Gastrocnemius medialis (tissue), 4 donors: ENCODE measurements at regions not wholly inside any gene's neighbourhood (a gene's known extent, or its start where the extent isn't known, plus 50 kb on each side); places are given as distances from the start of the nearest gene placed in this dataset.

Experiments used
- ATAC-seq, 2 donors: fragments of 150-250 bp; one replicate each; pipeline ENCODE4 v1.9.1; 2016
- DNase-seq, 2 donors: peaks; one replicate each; pipeline ENCODE4 v3.0.0-alpha.2; 2019
- H3K27ac ChIP-seq, 4 donors: fragments of 200-600 bp; sonication (generic); 1 replicate in 1 of 4; 2 replicates in 3 of 4; pipeline ENCODE4 v1.5.1; 2016 to 2018; ENCODE audit warnings: mild to moderate bottlenecking in 2 of 4, moderate library complexity in 1 of 4
- H3K27me3 ChIP-seq, 3 donors: fragments of 200-600 bp; sonication (generic) in 2 of 3; 1 replicate in 1 of 3; 2 replicates in 2 of 3; pipeline versions ENCODE4 v1.5.1 to v1.6.0; 2016 to 2019; ENCODE audit warnings: mild to moderate bottlenecking in 1 of 3, moderate library complexity in 1 of 3
- H3K36me3 ChIP-seq, 2 donors: fragments of 200-600 bp; sonication (generic) in 1 of 2; one replicate each; pipeline ENCODE4 v1.5.1; 2017 to 2018
- H3K4me1 ChIP-seq, 2 donors: fragments of 200-600 bp; sonication (generic) in 1 of 2; one replicate each; pipeline ENCODE4 v1.5.1; 2016 to 2017; ENCODE audit warnings: mild to moderate bottlenecking in 2 of 2
- H3K4me3 ChIP-seq, 4 donors: fragments of 200-600 bp; sonication (generic) in 3 of 4; 1 replicate in 1 of 4; 2 replicates in 3 of 4; pipeline ENCODE4 v1.5.1; 2016 to 2019; ENCODE audit warnings: mild to moderate bottlenecking in 2 of 4
- H3K9me3 ChIP-seq, 3 donors: fragments of 200-600 bp; sonication (generic) in 2 of 3; 1 replicate in 1 of 3; 2 replicates in 2 of 3; pipeline ENCODE4 v1.5.1; 2016 to 2019
- POLR2A ChIP-seq, 2 donors: fragments of 450-650 bp; IDR thresholded peaks; one replicate each; pipeline ENCODE4 v1.6.1; 2017; ENCODE audit warnings: antibody characterized with exemption in 2 of 2, mild to moderate bottlenecking in 2 of 2, moderate library complexity in 2 of 2
- in situ Hi-C, 4 donors: fragments of 200-750 bp; cut with MboI; loops; one replicate each; pipeline versions ENCODE4 v1.15.0 to v1.8.0; 2017; ENCODE audit warnings: low sequenced_read_pairs in 4 of 4
- intact Hi-C: fragments of 100-400 bp; cut with DNase I; formaldehyde crosslinking; loops from one replicate; pipeline ENCODE4 v1.15.1; 2023; ENCODE audit warnings: low total_unique reads
- TF ChIP-seq, protein P1 (sequence below), 5 experiments: fragments of 450-650 bp in 3 of 5; fragments of 200-600 bp in 2 of 5; sonication (generic) in 2 of 5; IDR thresholded peaks in 4 of 5; conservative IDR thresholded peaks in 1 of 5; 1 replicate in 4 of 5; 2 replicates in 1 of 5; pipeline ENCODE4 v1.5.1; 2016 to 2019; ENCODE audit warnings: antibody characterized with exemption in 5 of 5, mild to moderate bottlenecking in 3 of 5, moderate library complexity in 3 of 5

- Histone ChIP-seq H3K4me3 (no peak overlapping the region), H3K4me1 (no peaks in the 10 kb centered on the region), H3K27ac (no peak overlapping the region), H3K9me3 (no peaks in the 10 kb centered on the region), H3K36me3 (no peaks in the 10 kb centered on the region), H3K27me3 (no peaks in the 10 kb centered on the region)
- intact Hi-C loops (no loop called here), in situ Hi-C loops (no loop called here)
- no peak for TF ChIP-seq POLR2A (IDR thresholded peaks at IDR 0.05)
- TF ChIP-seq, protein P1, sequence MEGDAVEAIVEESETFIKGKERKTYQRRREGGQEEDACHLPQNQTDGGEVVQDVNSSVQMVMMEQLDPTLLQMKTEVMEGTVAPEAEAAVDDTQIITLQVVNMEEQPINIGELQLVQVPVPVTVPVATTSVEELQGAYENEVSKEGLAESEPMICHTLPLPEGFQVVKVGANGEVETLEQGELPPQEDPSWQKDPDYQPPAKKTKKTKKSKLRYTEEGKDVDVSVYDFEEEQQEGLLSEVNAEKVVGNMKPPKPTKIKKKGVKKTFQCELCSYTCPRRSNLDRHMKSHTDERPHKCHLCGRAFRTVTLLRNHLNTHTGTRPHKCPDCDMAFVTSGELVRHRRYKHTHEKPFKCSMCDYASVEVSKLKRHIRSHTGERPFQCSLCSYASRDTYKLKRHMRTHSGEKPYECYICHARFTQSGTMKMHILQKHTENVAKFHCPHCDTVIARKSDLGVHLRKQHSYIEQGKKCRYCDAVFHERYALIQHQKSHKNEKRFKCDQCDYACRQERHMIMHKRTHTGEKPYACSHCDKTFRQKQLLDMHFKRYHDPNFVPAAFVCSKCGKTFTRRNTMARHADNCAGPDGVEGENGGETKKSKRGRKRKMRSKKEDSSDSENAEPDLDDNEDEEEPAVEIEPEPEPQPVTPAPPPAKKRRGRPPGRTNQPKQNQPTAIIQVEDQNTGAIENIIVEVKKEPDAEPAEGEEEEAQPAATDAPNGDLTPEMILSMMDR (IDR thresholded peaks at IDR 0.05 in 4 of 5, conservative IDR thresholded peaks at IDR 0.05 in 1 of 5): no peak
- DNase-seq (no peak), ATAC-seq (no peak)
Measured at GRCh38 chr17:13350466-13350865, 251.3 kb downstream of the HS3ST3A1 start.

GRCh38 chr17:13346996-13347762 is 254.6 kb downstream of the HS3ST3A1 start:
- H3K4me3 ChIP-seq: no peak overlapping the region
- H3K27me3 ChIP-seq: no peaks in the 10 kb centered on the region
- TF ChIP-seq POLR2A (IDR thresholded peaks at IDR 0.05): no peak
- TF ChIP-seq, protein P1 (IDR thresholded peaks at IDR 0.05 in 4 of 5, conservative IDR thresholded peaks at IDR 0.05 in 1 of 5): no peak
- H3K4me1 ChIP-seq: no peaks in the 10 kb centered on the region
- in situ Hi-C loops (loop anchor here in 1 of 4 donors (25.0 kb wide), 2 partner anchors 965 to 1590 kb away; partner anchors contain the start of gene HS3ST3B1), intact Hi-C loops (no loop called here)
- H3K36me3 ChIP-seq: no peaks in the 10 kb centered on the region
- H3K27ac ChIP-seq: no peak overlapping the region
- no peaks in the 10 kb centered on the region for H3K9me3 ChIP-seq
- no peak for ATAC-seq
- DNase-seq: no peak

DNA sequence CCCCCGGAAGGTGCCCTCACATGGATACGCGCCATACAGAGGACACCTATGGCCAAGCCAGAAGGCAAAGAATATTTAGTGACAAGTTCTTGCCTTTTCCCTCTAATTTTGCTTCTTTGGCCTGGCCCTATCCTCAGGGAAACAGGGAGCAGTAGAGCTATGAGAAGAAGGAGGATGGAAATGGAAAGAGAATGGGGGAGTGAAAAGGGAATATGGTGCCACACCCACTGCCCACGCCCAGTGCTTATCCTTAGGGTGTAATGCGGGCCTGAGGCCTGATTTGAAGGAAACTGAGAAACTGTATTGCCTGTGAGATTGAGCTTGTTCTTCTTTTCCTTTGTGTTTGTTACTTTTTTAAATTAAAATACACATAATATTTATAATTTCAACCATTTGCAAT is 255.1 kb downstream of the HS3ST3A1 start:
- H3K27ac ChIP-seq: no peak overlapping the region
- ATAC-seq (no peak), DNase-seq (no peak)
- no peaks in the 10 kb centered on the region for H3K27me3 ChIP-seq
- in situ Hi-C loops (loop anchor here in 1 of 4 donors (25.0 kb wide), 2 partner anchors 966 to 1591 kb away; partner anchors contain the start of gene HS3ST3B1), intact Hi-C loops (no loop called here)
- TF ChIP-seq, protein P1 (IDR thresholded peaks at IDR 0.05 in 4 of 5, conservative IDR thresholded peaks at IDR 0.05 in 1 of 5): no peak
- no peak for TF ChIP-seq POLR2A (IDR thresholded peaks at IDR 0.05)
- H3K36me3 ChIP-seq: no peaks in the 10 kb centered on the region
- no peak overlapping the region for H3K4me3 ChIP-seq
- H3K9me3 ChIP-seq: no peaks in the 10 kb centered on the region
- no peaks in the 10 kb centered on the region for H3K4me1 ChIP-seq

DNA sequence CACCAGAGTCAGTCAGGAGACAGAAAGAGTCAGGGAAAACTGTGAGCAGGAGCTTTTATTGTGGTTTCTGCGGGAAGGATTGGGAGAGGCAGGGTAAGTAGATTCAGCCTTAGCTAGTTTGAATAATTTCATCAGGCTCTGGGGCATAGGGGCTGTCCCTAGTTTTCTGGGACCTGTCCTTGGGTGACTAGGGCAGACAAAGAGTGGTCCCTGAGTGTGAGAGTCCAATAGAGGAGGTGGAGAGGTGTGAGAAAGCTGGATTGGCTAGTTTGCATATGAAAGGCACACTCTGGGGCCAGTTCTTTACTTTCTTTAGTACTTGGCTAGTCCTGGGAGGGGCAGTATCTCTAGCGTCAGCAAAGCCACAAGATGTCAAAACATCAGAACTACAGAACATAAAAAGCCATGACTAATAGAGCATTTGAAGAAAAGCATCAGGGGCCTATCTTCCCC is 255.6 kb downstream of the HS3ST3A1 start:
- in situ Hi-C loops: loop anchor here in 1 of 4 donors (25.0 kb wide), 2 partner anchors 966 to 1591 kb away; partner anchors contain the start of gene HS3ST3B1
- ATAC-seq (no peak), DNase-seq (no peak)
- no peaks in the 10 kb centered on the region for H3K36me3 ChIP-seq
- no peaks in the 10 kb centered on the region for H3K27me3 ChIP-seq
- H3K4me1 ChIP-seq: no peaks in the 10 kb centered on the region
- intact Hi-C loops: no loop called here
- TF ChIP-seq POLR2A (IDR thresholded peaks at IDR 0.05): no peak
- TF ChIP-seq, protein P1 (IDR thresholded peaks at IDR 0.05 in 4 of 5, conservative IDR thresholded peaks at IDR 0.05 in 1 of 5): no peak
- no peak overlapping the region for H3K27ac ChIP-seq
- H3K4me3 ChIP-seq: no peak overlapping the region
- H3K9me3 ChIP-seq: no peaks in the 10 kb centered on the region
